AG08396 (cell line): ENCODE measurements at regions not wholly inside any gene's neighbourhood (a gene's known extent, or its start where the extent isn't known, plus 50 kb on each side); places are given as distances from the start of the nearest gene placed in this dataset.

Source experiments
- DNase-seq: peaks from one replicate; pipeline ENCODE4 v3.0.0; 2012; ENCODE audit warnings: low spot score, mixed read lengths

- DNase-seq: no peak
Measured at GRCh38 chr11:2083411-2083810, 55.8 kb downstream of the IGF2 start.

GRCh38 chr11:2077061-2077802, 62.0 kb downstream of the IGF2 start:
- DNase-seq: peak; percentile 65

- no peak for DNase-seq
Measured at GRCh38 chr11:2076441-2076840, 62.7 kb downstream of the IGF2 start.

- no peak for DNase-seq
Measured at GRCh38 chr11:2074266-2074825, 64.8 kb downstream of the IGF2 start.

- no peak for DNase-seq
Measured at GRCh38 chr11:2072551-2073261, 66.5 kb downstream of the IGF2 start.

GRCh38 chr11:2071748-2072385, 67.3 kb downstream of the IGF2 start:
- no peak for DNase-seq
